ENCODE measurements at regions not wholly inside any gene's neighbourhood (a gene's known extent, or its start where the extent isn't known, plus 50 kb on each side); places are given as distances from the start of the nearest gene placed in this dataset.

DNA sequence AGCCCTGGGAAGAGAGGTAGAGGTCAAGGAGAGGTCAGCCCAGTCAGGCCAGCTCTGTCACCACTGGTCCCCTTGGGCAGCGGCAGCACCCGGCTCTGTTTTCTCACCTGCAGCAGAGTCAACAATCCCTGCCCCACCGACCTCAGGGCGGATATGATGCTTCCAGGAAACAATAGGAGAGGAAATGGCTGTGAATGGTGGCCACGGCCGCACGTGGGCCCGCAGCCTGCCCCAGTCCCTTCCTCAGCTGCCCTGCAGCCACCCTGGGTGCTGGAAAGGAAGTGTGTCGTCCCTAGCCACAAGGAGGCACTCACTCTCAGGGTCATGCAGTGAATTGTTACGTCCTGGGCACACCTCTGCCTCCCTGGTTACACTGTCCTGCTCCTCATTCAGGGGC, 92.5 kb upstream of the ENPP6 start:
- peak in 1 of 2 donors; percentile 51 for DNase-seq (ENCODE audit: low read depth in 2 of 2)

DNA sequence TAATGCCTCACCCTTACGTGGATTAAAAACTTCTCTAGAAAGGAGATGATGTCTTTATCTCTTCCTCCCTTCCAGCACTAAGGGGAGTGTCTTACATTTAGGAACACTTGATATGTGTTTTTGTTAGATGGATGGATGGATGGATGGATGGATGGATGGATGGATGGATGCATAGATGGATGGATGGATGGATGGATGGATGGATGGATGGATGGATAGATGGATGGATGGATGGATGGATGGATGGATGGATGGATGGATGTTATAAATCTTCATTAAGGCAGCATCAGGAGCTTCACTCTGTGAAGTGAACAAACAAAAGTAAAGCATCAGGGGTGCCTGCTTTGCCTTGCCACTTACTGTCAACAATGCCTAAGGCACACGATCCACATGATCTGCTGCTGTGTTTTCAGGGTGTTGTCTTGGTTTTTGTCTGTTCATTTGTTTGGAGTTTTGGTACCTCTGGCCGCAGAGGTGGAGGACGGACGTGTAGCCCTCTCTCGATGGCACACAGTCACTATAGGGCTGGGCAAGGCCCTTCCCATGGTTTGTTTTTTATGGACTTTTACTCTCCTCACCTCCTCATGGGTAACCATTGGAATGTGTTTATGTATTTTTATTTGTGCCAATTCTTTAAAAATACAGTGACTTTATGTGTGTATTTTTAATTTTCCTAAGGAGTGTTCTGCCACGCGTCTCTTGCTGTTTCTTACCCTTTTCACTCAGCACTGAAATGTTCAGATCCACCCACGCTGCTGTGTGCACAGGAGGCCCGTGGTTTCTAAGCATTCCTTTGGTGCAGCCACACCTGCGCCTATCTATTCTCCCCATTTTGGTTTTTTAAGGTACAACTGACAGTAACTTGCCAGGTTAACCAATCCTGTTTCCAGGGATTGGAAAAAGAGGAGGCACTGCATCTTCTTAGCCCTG, 91.8 kb upstream of the ENPP6 start:
- no peak for DNase-seq (ENCODE audit: low read depth in 2 of 2)

DNA sequence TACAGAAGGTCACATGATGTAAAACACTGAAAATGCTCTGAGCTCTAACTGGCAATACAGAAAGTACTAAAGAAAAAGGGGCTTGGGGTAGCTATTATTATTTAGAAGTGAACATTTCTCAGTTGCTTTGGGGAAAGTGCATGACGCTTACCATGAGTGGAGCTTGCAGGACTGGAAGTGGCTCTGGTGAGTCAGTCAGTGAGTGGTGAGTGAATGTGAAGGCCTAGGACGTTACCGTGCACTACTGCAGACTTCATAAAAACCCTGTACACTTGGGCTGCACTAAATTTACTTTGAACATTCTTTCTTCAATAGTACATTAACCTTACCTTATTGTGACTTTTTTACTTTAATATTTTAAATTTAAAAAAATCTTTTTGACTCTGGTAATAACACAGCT, 89.3 kb upstream of the ENPP6 start:
- DNase-seq (ENCODE audit: low read depth in 2 of 2): no peak

DNA sequence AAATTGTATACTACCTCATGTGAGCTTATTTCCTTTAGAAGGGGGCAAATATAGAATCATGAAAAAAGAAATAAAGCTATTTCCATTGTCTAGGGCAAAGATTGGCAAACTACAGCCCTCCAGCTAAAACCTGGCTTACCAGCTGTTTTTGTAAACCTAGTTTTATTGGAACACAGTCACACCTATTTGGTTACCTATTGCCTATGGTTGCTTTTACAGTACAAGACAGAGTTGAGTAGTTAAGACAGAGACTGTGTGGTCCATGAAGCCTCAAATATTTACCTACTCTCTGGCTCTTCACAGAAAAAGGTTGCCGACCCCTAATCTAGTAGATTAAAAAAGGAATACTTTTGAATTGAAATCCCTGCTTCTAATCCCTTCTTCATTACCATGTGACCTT, 88.8 kb upstream of the ENPP6 start:
- no peak for DNase-seq (ENCODE audit: low read depth in 2 of 2)

DNA sequence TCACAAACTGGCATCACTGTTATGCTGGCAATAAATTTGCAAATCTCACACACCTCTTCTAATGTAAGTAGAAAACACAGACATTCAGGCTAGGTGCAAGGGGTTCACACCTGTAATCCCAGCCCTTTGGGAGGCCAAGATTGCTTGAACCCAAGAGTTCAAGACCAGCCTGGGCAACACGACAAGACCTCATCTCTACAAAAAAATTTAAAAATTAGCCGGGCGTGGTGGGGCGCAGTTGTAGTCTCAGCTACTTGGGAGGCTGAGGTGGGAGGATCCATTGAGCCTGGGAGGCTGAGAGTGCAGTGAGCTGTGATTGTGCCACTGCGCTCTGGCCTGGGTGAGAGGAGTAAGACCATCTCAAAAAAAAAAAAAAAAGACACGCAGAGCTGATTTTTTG, 83.1 kb upstream of the ENPP6 start:
- DNase-seq (ENCODE audit: low read depth in 2 of 2): no peak

DNA sequence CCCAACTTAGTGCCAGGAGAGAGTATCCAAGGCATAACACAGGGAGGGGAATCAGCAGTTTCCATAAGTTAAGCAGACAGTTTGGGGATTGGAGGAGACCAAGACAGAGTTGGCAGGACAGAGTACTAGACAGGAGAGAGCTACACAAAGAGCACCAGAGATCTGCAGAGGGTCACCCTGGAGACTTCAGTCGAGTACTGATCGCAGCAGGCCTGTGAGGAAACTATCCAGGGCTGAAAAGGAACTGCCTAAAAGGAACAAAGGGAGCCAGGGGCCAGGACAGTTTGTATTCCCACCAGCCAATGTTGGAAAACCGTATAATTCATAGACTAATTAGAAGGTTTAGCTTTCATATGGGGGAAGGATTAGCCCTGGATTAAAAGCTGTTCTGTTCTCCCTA, 80.6 kb upstream of the ENPP6 start:
- DNase-seq (ENCODE audit: low read depth in 2 of 2): no peak

DNA sequence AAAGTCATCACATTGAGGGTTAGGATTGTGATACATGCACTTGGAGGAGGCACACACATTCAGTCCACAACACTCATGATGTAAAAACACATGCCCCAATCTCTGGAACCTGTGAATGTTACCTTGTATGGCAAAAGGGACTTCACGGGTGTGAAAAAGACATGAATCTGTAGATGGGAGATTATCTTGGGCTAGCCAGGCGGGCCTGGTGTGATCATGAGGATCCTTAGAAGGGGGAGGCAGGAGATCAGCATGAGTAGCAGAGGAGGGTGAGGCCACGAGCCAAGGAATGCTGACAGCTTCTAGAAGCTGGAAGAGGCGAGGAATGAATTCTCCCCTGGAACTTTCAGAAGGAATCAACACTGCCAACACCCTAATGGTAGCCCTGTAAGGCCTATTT, 77.5 kb upstream of the ENPP6 start:
- DNase-seq (ENCODE audit: low read depth in 2 of 2): no peak

DNA sequence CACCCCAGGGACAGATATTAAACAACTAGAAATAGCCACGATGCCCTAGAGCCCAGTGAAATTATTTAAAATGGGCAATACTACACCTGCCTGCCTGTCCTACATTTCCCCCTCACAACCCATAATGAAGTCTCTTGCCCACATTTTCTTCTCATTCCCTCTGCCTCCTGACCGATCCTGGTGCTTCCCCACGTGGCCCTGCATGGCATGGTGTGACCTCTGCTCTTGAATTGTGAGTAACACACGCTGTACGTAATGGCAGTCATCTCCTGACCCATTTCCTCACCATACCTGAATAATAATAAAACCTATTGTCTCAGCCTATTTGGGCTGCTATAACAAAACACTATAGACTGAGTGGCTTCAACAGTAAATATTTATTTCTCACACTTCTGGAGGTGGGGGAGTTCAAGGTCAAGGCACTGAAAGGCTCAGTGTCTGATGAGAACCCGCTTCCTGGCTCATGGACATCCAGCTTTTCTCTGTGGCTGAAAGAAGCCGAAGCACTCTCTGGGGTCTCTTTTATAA, 77.0 kb upstream of the ENPP6 start:
- no peak for DNase-seq (ENCODE audit: low read depth in 2 of 2)

DNA sequence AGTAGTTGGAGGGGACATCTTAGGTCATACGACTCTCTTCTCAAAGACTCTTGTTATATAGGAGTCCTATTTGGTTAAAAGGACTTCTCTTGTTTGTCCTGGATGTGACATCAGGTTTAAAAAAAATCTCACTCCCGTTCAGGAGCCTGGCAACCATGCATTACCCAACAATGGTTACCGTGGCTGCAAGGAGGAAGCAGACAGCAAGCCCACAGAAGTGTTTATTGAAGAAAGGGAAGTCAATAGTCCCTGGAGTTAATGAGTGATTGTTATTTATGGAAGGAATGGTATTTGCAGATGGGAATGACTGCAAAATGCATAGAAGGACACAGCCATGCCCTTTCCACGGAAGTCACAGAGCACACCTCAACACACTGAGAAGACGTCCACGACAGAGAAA, 75.9 kb upstream of the ENPP6 start:
- DNase-seq (ENCODE audit: low read depth in 2 of 2): no peak

DNA sequence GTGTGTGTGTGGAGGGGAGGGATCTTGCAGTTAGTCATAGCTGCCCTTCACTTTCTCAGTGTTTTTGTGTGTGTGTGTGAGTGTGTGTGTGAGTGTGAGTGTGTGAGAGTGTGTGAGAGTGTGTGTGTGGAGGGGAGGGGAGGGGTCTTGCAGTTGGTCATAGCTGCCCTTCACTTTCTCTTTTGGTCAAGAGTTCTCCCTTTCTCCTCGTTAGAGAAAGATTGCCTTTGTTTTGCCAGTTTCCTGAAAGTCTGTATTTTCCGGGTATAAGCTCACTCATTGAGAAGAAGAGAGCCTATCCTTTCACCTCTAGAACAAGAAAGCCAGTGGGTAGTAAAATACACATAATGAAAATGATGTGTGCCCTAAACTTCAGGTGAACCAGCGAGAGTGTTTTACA, 75.2 kb upstream of the ENPP6 start:
- no peak for DNase-seq (ENCODE audit: low read depth in 2 of 2)

DNA sequence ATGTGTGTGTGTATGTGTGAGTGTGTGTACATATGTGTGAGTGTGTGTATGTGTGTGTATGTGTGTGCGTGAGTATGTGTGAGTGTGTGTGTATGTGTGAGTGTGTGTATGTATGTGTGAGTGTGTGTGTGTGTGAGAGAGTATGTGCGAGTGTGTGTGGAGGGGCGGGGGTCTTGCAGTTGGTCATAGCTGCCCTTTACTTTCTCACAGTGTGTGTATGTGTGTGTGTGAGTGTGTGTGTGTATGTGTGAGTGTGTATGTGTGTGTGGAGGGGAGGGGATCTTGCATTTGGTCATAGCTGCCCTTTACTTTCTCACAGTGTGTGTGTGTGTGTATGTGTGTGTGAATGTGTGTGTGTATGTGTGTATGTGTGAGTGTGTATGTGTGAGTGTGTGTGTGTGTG, 74.8 kb upstream of the ENPP6 start:
- no peak for DNase-seq (ENCODE audit: low read depth in 2 of 2)

DNA sequence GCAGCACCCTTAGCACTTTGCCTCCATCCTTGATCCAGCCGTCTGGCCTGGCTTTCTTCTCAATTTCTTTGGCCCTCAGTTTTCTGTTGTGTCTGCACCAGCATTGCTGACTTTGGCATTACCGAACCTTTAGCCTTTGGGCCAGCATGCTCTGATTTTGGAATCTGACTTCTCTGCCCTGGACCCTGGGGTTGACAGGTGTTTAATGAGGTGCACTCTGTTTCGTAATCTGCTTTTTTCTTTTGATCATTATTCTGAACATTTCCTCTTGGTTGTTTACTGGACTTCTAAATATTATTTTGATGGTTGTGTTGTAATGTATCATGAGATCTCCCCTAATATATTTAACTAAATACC, 71.5 kb upstream of the ENPP6 start:
- DNase-seq (ENCODE audit: low read depth in 2 of 2): no peak

DNA sequence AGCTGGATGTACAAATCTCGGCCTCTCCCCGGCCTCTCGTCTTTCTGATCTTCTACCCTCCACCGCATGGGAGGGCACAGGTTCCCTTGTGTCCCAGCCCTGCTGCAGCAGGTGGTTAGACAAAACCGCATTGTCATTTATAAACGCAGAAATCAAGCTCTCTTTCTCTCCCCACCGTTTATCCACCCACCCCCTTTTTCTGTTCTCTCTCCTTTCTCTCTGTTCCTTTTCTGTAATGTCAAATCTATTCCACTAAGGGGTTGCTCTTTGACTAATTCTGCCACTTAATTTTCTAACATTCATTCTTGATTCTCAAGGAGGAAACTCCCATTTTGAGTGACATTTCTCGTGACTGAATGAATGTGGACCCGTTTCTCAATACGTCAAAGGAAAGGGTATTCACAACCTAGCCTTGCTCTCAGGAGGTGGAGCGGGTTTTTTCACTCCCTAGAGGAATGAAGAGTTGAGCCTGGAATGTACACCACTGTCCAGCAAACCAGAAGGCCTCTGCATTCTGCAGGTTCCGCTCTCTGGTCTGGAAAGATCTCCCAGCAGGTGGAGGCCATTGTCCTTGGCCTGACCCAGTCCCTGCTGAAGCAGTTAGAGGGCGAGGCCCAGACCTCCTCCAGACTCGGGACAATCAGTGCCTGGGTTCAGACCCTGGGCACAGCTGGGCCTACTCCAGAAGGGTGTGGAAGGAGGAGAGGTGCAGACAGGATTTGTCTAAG, 70.9 kb upstream of the ENPP6 start:
- peak in 1 of 2 donors; percentile 46 for DNase-seq (ENCODE audit: low read depth in 2 of 2)

DNA sequence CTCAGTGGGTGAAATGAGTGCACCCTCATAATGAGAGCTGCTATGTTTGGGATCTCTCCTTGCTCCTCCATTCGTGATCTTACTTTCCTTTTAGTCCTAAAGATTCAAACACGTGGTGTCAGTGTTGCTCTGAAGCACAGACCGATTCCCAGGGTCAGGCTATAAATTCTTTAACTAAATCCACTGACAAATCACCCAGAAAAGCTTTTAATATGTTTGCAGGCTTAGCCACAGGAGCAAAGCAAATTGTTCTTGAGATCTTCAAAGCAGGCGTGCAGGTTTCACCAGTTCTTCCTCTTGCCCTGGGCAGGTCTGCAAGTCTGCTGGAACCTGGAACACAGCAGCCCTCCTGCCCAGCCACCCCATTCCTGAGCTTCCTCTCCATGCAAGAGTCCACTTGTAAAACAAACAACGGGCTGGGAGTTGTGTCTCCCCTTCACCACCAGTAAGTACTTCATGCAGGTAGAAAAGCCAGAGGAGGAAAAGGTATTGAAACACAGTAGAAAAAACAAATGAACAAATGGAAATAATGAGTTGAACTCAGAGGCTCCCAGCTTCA, 70.1 kb upstream of the ENPP6 start:
- no peak for DNase-seq (ENCODE audit: low read depth in 2 of 2)

DNA sequence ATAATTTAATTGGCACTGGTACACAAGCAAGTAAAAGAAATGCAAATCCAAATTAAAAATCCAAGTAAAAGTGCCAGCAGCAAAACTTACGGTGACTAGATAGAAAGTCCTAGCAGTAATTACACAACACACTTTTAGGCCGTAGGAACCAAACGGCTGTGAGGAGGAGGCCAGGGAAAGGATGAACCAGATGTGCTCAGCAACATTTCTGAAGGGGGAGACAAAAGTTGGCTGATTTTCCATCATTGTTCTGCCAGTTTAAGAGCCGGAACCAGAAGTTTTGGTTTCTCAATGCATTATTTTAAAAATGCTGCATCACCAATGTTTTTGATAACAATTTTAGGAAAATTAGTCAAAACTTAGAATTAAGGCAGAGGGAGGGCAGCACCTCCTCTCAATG, 68.7 kb upstream of the ENPP6 start:
- DNase-seq (ENCODE audit: low read depth in 2 of 2): no peak

DNA sequence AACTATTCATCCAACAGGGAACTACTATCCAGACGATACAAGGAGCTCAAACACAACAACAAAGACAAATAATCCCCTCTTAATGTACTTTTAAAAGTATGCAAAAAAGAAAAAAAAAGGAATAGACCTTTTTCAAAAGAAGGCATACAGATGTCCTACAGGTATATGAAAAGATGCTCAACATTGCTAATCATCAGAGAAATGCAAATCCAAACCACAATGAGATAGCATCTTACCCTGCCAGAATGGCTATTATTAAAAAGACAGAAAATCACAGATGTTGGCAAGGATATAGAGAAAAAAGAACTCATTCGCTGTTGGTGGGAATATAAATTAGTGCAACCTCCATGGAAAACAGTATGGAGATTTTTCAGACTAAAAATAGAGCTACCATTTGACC, 67.1 kb upstream of the ENPP6 start:
- no peak for DNase-seq (ENCODE audit: low read depth in 2 of 2)

DNA sequence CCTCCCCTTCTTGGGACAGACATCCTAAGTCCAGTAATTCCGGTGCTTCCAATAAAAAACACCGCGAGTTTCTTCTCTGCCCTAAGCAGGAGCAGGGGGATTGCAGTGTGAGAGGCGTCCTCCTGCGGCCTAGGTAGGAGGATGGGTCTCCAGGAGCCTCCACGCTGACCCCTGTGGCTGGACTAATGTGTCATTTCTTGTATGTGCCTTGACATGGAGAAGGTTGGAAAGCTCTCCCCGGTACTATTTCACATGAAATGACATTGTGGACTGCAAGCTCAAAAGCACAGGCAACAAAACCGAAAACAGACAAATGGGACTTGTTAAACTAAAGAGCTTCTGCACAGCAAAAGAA, 66.6 kb upstream of the ENPP6 start:
- no peak for DNase-seq (ENCODE audit: low read depth in 2 of 2)

DNA sequence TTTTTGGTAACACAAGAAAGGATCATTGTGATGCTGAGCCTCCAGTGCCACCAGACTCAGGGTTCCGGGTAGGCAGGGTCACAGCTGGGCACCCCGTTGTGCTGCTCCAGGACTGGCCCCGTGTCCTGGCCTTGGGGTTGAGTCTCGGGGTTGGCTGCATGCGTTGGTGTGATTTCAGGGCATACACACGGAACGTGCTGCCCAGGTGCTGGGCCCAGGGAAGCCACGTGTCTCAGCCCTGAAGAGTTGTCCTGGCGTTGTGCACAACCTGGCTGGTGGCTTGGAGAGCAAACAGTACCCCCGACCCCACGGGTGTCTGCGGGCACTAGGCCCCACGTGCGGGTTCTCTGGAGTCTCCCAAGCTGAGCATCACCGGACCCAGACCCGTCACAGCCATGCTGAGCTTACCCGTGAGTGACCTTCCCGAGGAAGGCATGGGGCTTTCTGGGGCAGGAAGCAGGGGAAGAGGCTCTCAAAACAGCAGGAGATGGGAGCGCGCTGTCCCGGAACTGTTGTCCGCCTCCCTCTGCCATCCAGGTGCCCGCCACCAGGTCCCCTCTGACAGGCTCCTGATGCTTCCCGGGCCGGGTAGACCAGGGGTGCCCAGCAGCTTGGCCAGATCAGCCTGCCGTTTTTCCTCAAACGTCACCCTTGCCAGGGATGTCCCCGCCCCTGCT, 66.1 kb upstream of the ENPP6 start:
- no peak for DNase-seq (ENCODE audit: low read depth in 2 of 2)

DNA sequence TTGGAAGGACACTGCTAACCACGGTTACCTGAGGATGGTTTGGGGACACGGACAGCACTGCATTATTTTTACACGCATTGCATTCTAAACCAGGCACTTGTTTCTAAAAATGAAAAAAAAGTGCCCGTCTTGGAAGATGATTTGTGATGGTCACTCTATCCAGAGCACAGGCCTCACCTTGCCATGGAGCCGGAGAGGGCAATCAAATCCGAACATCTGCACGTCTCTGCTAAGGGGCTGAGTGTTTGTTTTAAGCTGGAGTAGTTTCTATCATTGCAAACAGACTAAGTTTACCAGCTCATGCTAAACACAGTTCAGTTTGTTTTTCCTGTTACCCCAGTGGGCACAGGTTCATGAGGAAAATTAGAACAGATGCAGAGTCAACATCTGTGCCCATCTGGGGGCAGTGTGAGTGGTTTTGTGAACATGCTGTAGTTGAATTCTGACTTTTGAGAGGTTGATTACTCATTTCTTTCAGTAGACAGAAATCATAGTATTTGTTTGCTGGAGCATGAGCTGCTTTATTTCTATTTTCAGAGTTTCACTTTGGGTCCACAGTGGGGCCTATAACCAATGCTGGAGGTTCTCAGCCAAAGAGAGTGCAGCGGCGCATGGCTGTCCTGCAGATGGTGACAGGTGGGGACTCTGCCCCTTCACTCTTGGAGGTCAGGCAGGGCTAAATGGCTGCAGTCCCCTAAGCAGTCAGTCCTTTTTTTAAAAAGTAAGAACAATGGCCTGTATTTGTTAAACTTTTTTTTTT, 65.4 kb upstream of the ENPP6 start:
- DNase-seq (ENCODE audit: low read depth in 2 of 2): no peak

DNA sequence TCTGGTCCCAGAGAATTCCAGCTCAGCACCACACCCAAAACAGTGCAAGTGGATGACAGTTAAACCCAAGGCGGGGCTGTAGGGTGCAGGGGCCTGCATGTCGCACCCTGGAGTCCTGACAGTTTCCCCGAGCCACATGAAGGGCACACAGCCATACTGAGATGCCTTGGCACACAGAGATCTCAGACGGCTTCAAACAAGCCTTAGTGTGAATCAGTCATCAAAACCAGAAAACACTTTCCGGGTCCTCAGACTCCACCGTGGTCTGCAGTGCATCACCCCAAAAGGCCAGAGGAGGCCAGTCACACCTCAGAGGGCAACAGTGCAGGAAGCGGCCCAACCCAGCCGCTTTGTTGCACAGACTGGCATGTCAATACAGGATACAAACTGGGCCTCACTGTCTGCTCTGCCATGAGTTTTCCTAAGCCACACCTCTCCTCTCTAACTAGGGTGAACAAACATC, 64.6 kb upstream of the ENPP6 start:
- peak; percentile 59 to 64 for DNase-seq (ENCODE audit: low read depth in 2 of 2)

Data from stimulated activated CD8-positive, alpha-beta memory T cell treated with anti-CD3 and anti-CD28 coated beads, Interleukin-15, amount 100 ng/mL, for 48 hours (primary cell).